ENCODE measurements at regions not wholly inside any gene's neighbourhood (a gene's known extent, or its start where the extent isn't known, plus 50 kb on each side); places are given as distances from the start of the nearest gene placed in this dataset.
A peak's percentile ranks its signal among the peaks of the same experiment; 100 is the strongest.

GRCh38 chr3:113051787-113052186 is 61.0 kb downstream of the GTPBP8 start:
- DNase-seq (ENCODE audit: low read depth, low spot score), result no peak

- no peak for DNase-seq (ENCODE audit: low read depth, low spot score)
Observed at GRCh38 chr3:113053169-113053568, 62.4 kb downstream of the GTPBP8 start.

- DNase-seq (ENCODE audit: low read depth, low spot score), result peak; percentile 41
Observed at GRCh38 chr3:113054552-113054951, 63.8 kb downstream of the GTPBP8 start.

- DNase-seq (ENCODE audit: low read depth, low spot score), result no peak
Observed at GRCh38 chr3:113055201-113055600, 64.4 kb downstream of the GTPBP8 start.

- DNase-seq (ENCODE audit: low read depth, low spot score), result no peak
Observed at GRCh38 chr3:113055961-113056360, 65.2 kb downstream of the GTPBP8 start.

- no peak for DNase-seq (ENCODE audit: low read depth, low spot score)
Observed at GRCh38 chr3:113057117-113057516, 66.3 kb downstream of the GTPBP8 start.

GRCh38 chr3:113058188-113058587 is 67.4 kb downstream of the GTPBP8 start:
- DNase-seq (ENCODE audit: low read depth, low spot score), result no peak

GRCh38 chr3:113062705-113063104 is 71.9 kb downstream of the GTPBP8 start:
- DNase-seq (ENCODE audit: low read depth, low spot score), result no peak

- no peak for DNase-seq (ENCODE audit: low read depth, low spot score)
Observed at GRCh38 chr3:113063126-113063894, 72.5 kb downstream of the GTPBP8 start.

- DNase-seq (ENCODE audit: low read depth, low spot score), result no peak
Observed at GRCh38 chr3:113064183-113064582, 73.4 kb downstream of the GTPBP8 start.

- DNase-seq (ENCODE audit: low read depth, low spot score), result no peak
Observed at GRCh38 chr3:113065336-113065735, 74.6 kb downstream of the GTPBP8 start.

- no peak for DNase-seq (ENCODE audit: low read depth, low spot score)
Observed at GRCh38 chr3:113070072-113070640, 79.4 kb downstream of the GTPBP8 start.

- no peak for DNase-seq (ENCODE audit: low read depth, low spot score)
Observed at GRCh38 chr3:113070681-113071113, 79.9 kb downstream of the GTPBP8 start.

- no peak for DNase-seq (ENCODE audit: low read depth, low spot score)
Observed at GRCh38 chr3:113075588-113075987, 84.8 kb downstream of the GTPBP8 start.

GRCh38 chr3:113079218-113079961 is 88.6 kb downstream of the GTPBP8 start:
- DNase-seq (ENCODE audit: low read depth, low spot score), result no peak

GRCh38 chr3:113084777-113085176 is 94.0 kb downstream of the GTPBP8 start:
- no peak for DNase-seq (ENCODE audit: low read depth, low spot score)

- no peak for DNase-seq (ENCODE audit: low read depth, low spot score)
Observed at GRCh38 chr3:113086560-113087461, 96.0 kb downstream of the GTPBP8 start.

- no peak for DNase-seq (ENCODE audit: low read depth, low spot score)
Observed at GRCh38 chr3:113088616-113089015, 97.8 kb downstream of the GTPBP8 start.

GRCh38 chr3:113091417-113091816 is 100.6 kb downstream of the GTPBP8 start:
- DNase-seq (ENCODE audit: low read depth, low spot score), result no peak

GRCh38 chr3:113092746-113093145 is 102.0 kb downstream of the GTPBP8 start:
- no peak for DNase-seq (ENCODE audit: low read depth, low spot score)

- no peak for DNase-seq (ENCODE audit: low read depth, low spot score)
Observed at GRCh38 chr3:113094337-113095221, 103.8 kb downstream of the GTPBP8 start.
